ENCODE measurements at regions not wholly inside any gene's neighbourhood (a gene's known extent, or its start where the extent isn't known, plus 50 kb on each side); places are given as distances from the start of the nearest gene placed in this dataset.
"Not testable (repeated sequence)": the region's sequence is repeated elsewhere in the genome, so short reads cannot be mapped to it uniquely, and the experiment has no call there.

GRCh38 chr15:87477026-87477425 lies 779.5 kb downstream of the NTRK3 start:
- DNase-seq (ENCODE audit: low spot score): no peak

GRCh38 chr15:87470923-87471322 lies 785.6 kb downstream of the NTRK3 start:
- no peak for DNase-seq (ENCODE audit: low spot score)

- DNase-seq (ENCODE audit: low spot score): not testable (repeated sequence)
These were observed 792.6 kb downstream of the NTRK3 start for GRCh38 chr15:87463956-87464355.

DNA sequence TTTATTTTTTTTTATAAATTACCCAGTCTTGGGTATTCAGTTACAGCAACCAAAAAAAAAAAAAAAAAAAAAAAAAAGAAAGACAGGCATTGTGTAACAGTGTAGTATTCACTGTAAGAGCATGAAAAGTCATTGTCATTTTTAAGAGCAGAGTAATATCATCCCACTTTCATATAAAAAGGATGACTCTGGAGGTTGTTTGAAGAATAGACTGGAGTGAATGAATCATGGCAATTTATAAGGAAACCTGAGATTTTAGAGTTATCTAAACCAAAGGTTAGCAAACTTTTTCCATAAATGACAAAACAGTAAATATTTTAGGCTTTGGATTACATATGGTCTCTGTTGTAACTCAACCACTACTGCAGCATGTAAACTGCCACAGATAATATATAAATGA lies 794.9 kb downstream of the NTRK3 start:
- DNase-seq (ENCODE audit: low spot score): no peak

DNA sequence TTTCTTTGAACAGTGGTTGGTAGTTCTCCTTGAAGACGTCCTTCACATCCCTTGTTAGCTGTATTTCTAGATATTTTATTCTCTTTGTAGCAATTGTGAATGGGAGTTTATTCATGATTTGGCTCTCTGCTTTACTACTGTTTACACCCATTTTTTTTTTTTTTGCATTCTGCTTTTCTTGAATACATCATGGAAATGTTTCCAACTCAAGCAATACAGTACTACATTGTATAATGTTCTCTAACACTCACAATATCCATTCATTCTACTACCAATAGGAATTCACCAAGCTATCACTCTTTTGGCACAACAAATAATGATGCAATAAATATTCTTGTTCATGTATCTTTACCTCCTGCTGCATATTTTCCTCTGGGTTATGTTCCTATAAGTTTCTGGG lies 801.7 kb downstream of the NTRK3 start:
- no peak for DNase-seq (ENCODE audit: low spot score)

GRCh38 chr15:87450314-87450713 lies 806.2 kb downstream of the NTRK3 start:
- no peak for DNase-seq (ENCODE audit: low spot score)

- no peak for DNase-seq (ENCODE audit: low spot score)
These were observed 817.4 kb downstream of the NTRK3 start for GRCh38 chr15:87439090-87439489.

- DNase-seq (ENCODE audit: low spot score): no peak
These were observed 822.7 kb downstream of the NTRK3 start for GRCh38 chr15:87433871-87434270.

DNA sequence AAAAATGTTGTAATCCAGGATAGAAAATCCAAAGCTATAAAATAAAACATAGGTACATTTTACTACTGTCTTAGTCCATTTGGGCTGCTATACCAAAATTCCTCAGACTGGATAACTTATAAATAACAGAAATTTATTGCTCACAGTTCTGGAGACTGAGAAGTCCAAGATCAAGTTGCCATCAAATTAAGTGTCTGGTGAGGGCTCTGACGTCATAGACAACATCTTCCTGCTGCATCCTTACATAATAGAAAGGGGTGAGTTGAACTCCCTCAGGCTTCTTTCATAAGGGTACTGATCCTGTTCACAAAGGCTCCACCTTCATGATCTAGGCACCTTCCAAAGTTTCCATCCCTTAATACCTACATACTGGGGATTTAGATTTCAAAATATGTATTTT lies 826.8 kb downstream of the NTRK3 start:
- no peak for DNase-seq (ENCODE audit: low spot score)

DNA sequence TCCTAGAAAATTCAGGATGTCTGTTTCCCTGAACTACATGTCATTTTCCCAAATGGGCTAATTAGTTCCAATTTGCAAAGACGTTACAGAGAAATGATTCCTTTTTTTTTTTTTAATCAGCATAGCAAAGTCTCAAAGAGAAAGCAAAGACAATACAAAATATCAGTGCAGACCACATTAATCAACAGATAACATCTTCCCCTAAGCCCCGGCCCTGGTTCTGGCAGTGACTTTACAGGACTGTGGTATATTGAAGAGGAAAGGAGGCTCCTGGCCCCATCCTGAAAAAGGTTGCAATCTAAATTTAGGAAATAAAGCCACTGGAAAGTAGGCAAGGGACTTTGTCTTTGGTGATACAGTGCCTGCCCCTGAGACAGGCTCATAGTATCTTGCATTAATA lies 836.5 kb downstream of the NTRK3 start:
- DNase-seq (ENCODE audit: low spot score): no peak

DNA sequence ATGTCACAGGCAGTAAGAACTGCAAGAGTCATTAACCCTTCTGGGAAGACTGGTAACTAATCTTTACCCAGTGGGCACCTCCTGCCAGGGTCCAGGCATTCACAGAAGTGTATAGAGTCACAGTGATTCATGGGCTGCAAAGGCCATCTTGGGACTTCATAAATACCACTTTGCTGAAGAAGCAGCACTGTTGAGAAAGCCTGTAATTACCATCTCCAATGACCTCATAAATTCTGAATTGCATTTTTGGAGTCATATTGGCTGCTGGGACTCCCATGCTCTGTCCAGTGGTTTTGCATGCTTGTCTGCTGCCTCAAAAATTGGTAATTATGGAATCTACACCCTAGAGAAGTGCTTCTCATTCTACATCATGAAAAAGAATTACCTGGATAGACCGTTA lies 837.2 kb downstream of the NTRK3 start:
- peak; percentile 16 for DNase-seq (ENCODE audit: low spot score)

- peak; percentile 8 for DNase-seq (ENCODE audit: low spot score)
These were observed 839.8 kb downstream of the NTRK3 start for GRCh38 chr15:87416591-87417257.

DNA sequence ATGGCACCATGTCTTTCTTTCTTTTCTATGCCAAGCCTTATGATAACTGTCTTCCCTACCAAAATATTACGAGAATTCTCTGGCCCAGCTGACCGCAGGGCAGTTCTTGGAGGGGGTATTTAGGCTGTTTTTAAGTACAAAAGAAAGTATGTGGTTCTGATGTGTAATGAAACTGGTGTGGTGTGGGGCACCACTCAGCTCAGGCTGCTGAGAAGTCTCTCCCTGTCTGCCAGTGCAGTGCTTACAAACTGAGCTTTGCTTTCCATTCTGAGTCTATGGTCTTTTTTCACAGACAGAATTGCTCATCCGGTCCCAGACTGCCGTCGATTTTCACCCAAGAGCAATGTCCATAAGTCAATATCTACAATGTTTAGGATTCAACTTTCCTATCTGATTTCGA lies 847.6 kb downstream of the NTRK3 start:
- DNase-seq (ENCODE audit: low spot score): no peak

GRCh38 chr15:87403973-87404372 lies 852.6 kb downstream of the NTRK3 start:
- DNase-seq (ENCODE audit: low spot score): no peak

GRCh38 chr15:87401973-87402372 lies 854.6 kb downstream of the NTRK3 start:
- no peak for DNase-seq (ENCODE audit: low spot score)

- DNase-seq (ENCODE audit: low spot score): no peak
These were observed 861.9 kb downstream of the NTRK3 start for GRCh38 chr15:87394676-87395075.

- no peak for DNase-seq (ENCODE audit: low spot score)
These were observed 868.8 kb downstream of the NTRK3 start for GRCh38 chr15:87387766-87388165.

DNA sequence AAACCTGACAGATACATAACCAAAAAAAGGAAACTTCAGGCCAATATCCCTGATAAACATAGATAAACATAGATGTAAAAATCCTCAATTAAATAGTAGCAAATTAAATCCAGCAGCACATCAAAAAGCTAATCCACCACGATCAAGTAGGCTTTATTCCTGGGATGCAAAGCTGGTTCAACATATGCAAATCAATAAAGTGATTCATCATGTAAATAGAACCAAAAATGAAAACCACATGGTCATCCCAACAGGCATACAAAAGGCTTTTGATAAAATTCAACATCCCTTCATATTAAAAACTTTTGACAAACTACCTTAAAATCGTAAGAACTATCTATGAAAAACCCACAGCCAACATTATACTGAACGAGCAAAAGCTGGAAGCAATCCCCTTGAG lies 882.2 kb downstream of the NTRK3 start:
- no peak for DNase-seq (ENCODE audit: low spot score)

DNA sequence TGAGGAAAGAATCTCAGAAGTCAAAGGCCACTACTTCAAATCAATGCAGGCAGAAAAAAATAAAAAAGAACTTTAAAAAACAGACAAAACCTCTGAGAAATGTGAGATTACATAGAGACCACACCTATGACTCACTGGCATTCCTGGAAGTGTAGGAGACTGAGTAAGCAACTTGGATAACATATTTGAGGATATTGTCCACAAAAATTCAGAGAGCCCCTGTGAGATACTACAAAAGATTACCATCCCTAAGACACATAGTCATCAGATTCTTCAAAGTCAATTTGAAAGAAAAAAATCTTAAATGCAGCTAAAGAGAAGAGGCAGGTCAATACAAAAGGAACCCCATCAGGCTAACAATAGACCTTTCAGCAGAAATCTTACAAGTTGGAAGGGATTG lies 887.3 kb downstream of the NTRK3 start:
- DNase-seq (ENCODE audit: low spot score): peak; percentile 67

GRCh38 chr15:87368511-87368910 lies 888.0 kb downstream of the NTRK3 start:
- no peak for DNase-seq (ENCODE audit: low spot score)

GRCh38 chr15:87365186-87365585 lies 891.4 kb downstream of the NTRK3 start:
- peak; percentile 81 for DNase-seq (ENCODE audit: low spot score)

DNA sequence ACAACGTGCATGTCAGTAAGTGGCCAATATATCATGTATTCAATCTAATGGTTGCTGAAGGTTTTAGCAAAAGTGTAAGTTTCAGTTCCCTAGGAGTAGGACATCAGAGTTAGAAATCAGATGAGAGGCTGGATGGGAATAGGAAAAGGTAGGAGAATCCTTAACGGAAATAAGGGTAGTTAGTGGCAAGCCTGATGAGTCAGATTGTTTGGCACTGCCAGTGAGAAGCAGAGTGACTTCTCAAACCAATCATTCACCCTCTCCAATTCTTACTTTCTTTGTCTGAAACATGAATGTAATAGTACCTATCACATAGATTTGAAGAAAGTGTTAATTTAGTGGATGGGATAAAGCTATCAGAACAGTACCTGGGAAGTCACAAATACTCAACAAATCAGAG lies 894.0 kb downstream of the NTRK3 start:
- no peak for DNase-seq (ENCODE audit: low spot score)

- no peak for DNase-seq (ENCODE audit: low spot score)
These were observed 898.8 kb downstream of the NTRK3 start for GRCh38 chr15:87357637-87358313.

GRCh38 chr15:87355946-87356345 lies 900.6 kb downstream of the NTRK3 start:
- DNase-seq (ENCODE audit: low spot score): no peak

All from AG20443 (cell line).